SK-N-SH (cell line): ENCODE measurements at regions not wholly inside any gene's neighbourhood (a gene's known extent, or its start where the extent isn't known, plus 50 kb on each side); places are given as distances from the start of the nearest gene placed in this dataset.

ENCODE experiments used
- CTCF ChIA-PET: fragments of 300-600, 350-600 bp; formaldehyde crosslinking; extraction: SDS; loops from one replicate; lab custom pipeline; 2021; lab: Yijun Ruan, JAX
- POLR2A ChIA-PET: fragments of 350-600 bp; sonication (Branson Sonifier 250); formaldehyde crosslinking; extraction: SDS; loops from one replicate; lab custom pipeline; 2020; ENCODE audit warnings: antibody characterized with exemption, inconsistent platforms; lab: Yijun Ruan, JAX
- DNase-seq: peaks from one replicate; pipeline ENCODE4 v3.0.0; 2012
- H2AFZ ChIP-seq: fragments of 200-600 bp; sonication (generic); 2 replicates; pipeline ENCODE4 v1.8.1; 2016; ENCODE audit warnings: antibody characterized with exemption, mild to moderate bottlenecking, low read depth
- H3F3A ChIP-seq: fragments of 200-600 bp; sonication (generic); replicated peaks from 2 replicates; pipeline ENCODE3; 2016; ENCODE audit warnings: antibody characterized with exemption, mild to moderate bottlenecking; ENCODE audit not compliant: insufficient read depth
- H3K27ac ChIP-seq, 2 experiments: fragments of 200-500 bp in 1 of 2; fragments of 200-600 bp in 1 of 2; sonication (Bioruptor generic) in 1 of 2; sonication (generic), shearing (Covaris generic) in 1 of 2; 2 replicates each; pipeline versions ENCODE4 v1.5.1 to v1.6.1; 2014 to 2016; ENCODE audit warnings: low read depth in 2 of 2, inconsistent platforms in 1 of 2, low read length in 1 of 2, mild to moderate bottlenecking in 1 of 2, mixed read lengths in 1 of 2
- H3K27me3 ChIP-seq: fragments of 200-600 bp; sonication (generic), shearing (Covaris generic); 2 replicates; pipeline ENCODE4 v1.6.1; 2016; ENCODE audit warnings: mixed run types; ENCODE audit not compliant: insufficient read depth
- H3K36me3 ChIP-seq, 2 experiments: fragments of 200-500 bp in 1 of 2; fragments of 200-600 bp in 1 of 2; sonication (Bioruptor generic) in 1 of 2; sonication (generic) in 1 of 2; replicated peaks in 1 of 2; 2 replicates each; pipeline versions ENCODE3 to v1.5.1; 2014 to 2016; ENCODE audit warnings: low read length in 1 of 2, mild to moderate bottlenecking in 1 of 2; ENCODE audit not compliant: insufficient read depth in 2 of 2, control insufficient read depth in 1 of 2
- H3K4me1 ChIP-seq, 2 experiments: fragments of 200-500 bp in 1 of 2; fragments of 200-600 bp in 1 of 2; sonication (Bioruptor generic) in 1 of 2; sonication (generic), shearing (Covaris generic) in 1 of 2; 2 replicates each; pipeline versions ENCODE4 v1.5.1 to v1.6.1; 2014 to 2016; ENCODE audit warnings: low read depth in 1 of 2, low read length in 1 of 2, mixed run types in 1 of 2; ENCODE audit not compliant: insufficient read depth in 2 of 2, control insufficient read depth in 1 of 2
- H3K4me2 ChIP-seq: fragments of 200-600 bp; sonication (generic), shearing (Covaris generic); 2 replicates; pipeline ENCODE4 v1.6.1; 2017; ENCODE audit warnings: mixed run types
- H3K4me3 ChIP-seq, 2 experiments: fragments of 200-500 bp in 1 of 2; fragments of 200-600 bp in 1 of 2; sonication (Bioruptor generic) in 1 of 2; sonication (generic), shearing (Covaris generic) in 1 of 2; 2 replicates each; pipeline versions ENCODE4 v1.5.1 to v1.8.1; 2014 to 2016; ENCODE audit warnings: low read depth in 2 of 2, inconsistent platforms in 1 of 2, low read length in 1 of 2, mild to moderate bottlenecking in 1 of 2, mixed read lengths in 1 of 2, moderate library complexity in 1 of 2
- H3K79me2 ChIP-seq: fragments of 200-600 bp; sonication (generic); 2 replicates; pipeline ENCODE4 v1.8.1; 2017; ENCODE audit warnings: mild to moderate bottlenecking; ENCODE audit not compliant: insufficient read depth
- H3K9ac ChIP-seq: fragments of 200-600 bp; sonication (generic); 2 replicates; pipeline ENCODE4 v1.6.1; 2017; ENCODE audit warnings: mixed run types
- H3K9me2 ChIP-seq: fragments of 200-600 bp; sonication (generic); 2 replicates; pipeline ENCODE4 v1.6.1; 2017; ENCODE audit warnings: mixed run types
- H3K9me3 ChIP-seq: fragments of 200-600 bp; sonication (generic); 2 replicates; pipeline ENCODE4 v1.6.1; 2017; ENCODE audit warnings: mixed run types, mild to moderate bottlenecking, moderate library complexity
- H4K20me1 ChIP-seq: fragments of 200-600 bp; sonication (generic); 2 replicates; pipeline ENCODE4 v1.6.1; 2017; ENCODE audit warnings: mild to moderate bottlenecking, mixed run types; ENCODE audit not compliant: insufficient read depth
- CHD2 ChIP-seq: fragments of 150-350 bp; IDR thresholded peaks from 2 replicates; pipeline ENCODE4 v1.6.1; 2018; ENCODE audit warnings: low read length; ENCODE audit not compliant: partially characterized antibody
- CTCF ChIP-seq: fragments of 200-600 bp; sonication (generic); IDR thresholded peaks from 2 replicates; pipeline ENCODE4 v1.6.1; 2017; ENCODE audit warnings: antibody characterized with exemption, mild to moderate bottlenecking, moderate library complexity
- ELF1 ChIP-seq: IDR thresholded peaks from 2 replicates; pipeline ENCODE4 v1.4.0; 2012
- EZH2phosphoT487 ChIP-seq: fragments of 200-600 bp; sonication (generic); IDR thresholded peaks from 2 replicates; pipeline ENCODE4 v1.6.1; 2017; ENCODE audit warnings: low read depth, mixed run types, mild to moderate bottlenecking, antibody characterized with exemption, moderate library complexity, borderline replicate concordance
- FOSL2 ChIP-seq: IDR thresholded peaks from 2 replicates; pipeline ENCODE4 v1.4.0; 2012; ENCODE audit warnings: low read depth, mild to moderate bottlenecking, moderate library complexity, borderline replicate concordance
- FOXM1 ChIP-seq: IDR thresholded peaks from 2 replicates; pipeline ENCODE4 v1.4.0; 2012; ENCODE audit warnings: low read depth, mild to moderate bottlenecking
- GATA2 ChIP-seq: sonication (generic); formaldehyde crosslinking; IDR thresholded peaks from 2 replicates; pipeline ENCODE4 v1.5.0; 2020; ENCODE audit warnings: mild to moderate bottlenecking, missing genetic modification reagents
- IRF3 ChIP-seq: fragments of 150-350 bp; IDR thresholded peaks from 2 replicates; pipeline ENCODE4 v1.6.1; 2016; ENCODE audit warnings: mild to moderate bottlenecking, low read depth, low read length
- JUND ChIP-seq: IDR thresholded peaks from 2 replicates; pipeline ENCODE4 v1.4.0; 2012
- NFIC ChIP-seq: IDR thresholded peaks from 2 replicates; pipeline ENCODE4 v1.4.0; 2012; ENCODE audit warnings: borderline replicate concordance
- PBX3 ChIP-seq: IDR thresholded peaks from 2 replicates; pipeline ENCODE4; 2012
- RAD21 ChIP-seq: IDR thresholded peaks from 2 replicates; pipeline ENCODE4 v1.6.1; 2012; ENCODE audit warnings: mild to moderate bottlenecking, low read length
- RFX5 ChIP-seq: IDR thresholded peaks from 2 replicates; pipeline ENCODE4 v1.6.1; 2012; ENCODE audit warnings: mild to moderate bottlenecking, improper control_type of control experiment, low read length
- SMC3 ChIP-seq: IDR thresholded peaks from 2 replicates; pipeline ENCODE4 v1.6.1; 2012; ENCODE audit warnings: low read depth, low read length, improper control_type of control experiment
- TCF12 ChIP-seq: IDR thresholded peaks from 2 replicates; pipeline ENCODE4 v1.4.0; 2012
- USF1 ChIP-seq: IDR thresholded peaks from 2 replicates; pipeline ENCODE4 v1.4.0; 2012; ENCODE audit warnings: low read depth, borderline replicate concordance
- USF2 ChIP-seq: fragments of 150-350 bp; IDR thresholded peaks from 2 replicates; pipeline ENCODE4 v1.6.1; 2017; ENCODE audit warnings: antibody characterized with exemption, low read length, low read depth, borderline replicate concordance
- YY1 ChIP-seq: IDR thresholded peaks from 2 replicates; pipeline ENCODE4 v1.4.0; 2012; ENCODE audit warnings: low read depth, mild to moderate bottlenecking
- WGBS: methylation state at CpG from one replicate; pipeline ENCODE4 v1.1.6; 2017; ENCODE audit warnings: low lambda C conversion rate; 5-methylcytosine and 5-hydroxymethylcytosine counted together

GRCh38 chr4:24252121-24252520 lies 332.2 kb downstream of the DHX15 start:
- Histone ChIP-seq H2AFZ (no peak overlapping the region), H3K9me2 (no peaks in the 10 kb centered on the region), H3K27me3 (no peaks in the 10 kb centered on the region; the same call in 1 of the 2 replicates), H3K4me2 (no peak overlapping the region), H4K20me1 (no peaks in the 10 kb centered on the region), H3K79me2 (no peaks in the 10 kb centered on the region), H3K9me3 (no peaks in the 10 kb centered on the region), H3K9ac (no peak overlapping the region), H3K27ac (no peak overlapping the region), H3K36me3 (no peaks in the 10 kb centered on the region), H3K4me3 (no peak overlapping the region), H3F3A (no peaks in the 10 kb centered on the region), H3K4me1 (no peaks in the 10 kb centered on the region)
- ChIA-PET POLR2A (no interaction called here), CTCF (no interaction called here)
- WGBS: 3% methylated on average over 2 of the region's 2 CpGs
- no peak for DNase-seq
- no peak for TF ChIP-seq GATA2
- no peak for TF ChIP-seq IRF3
- TF ChIP-seq JUND: no peak
- no peak for TF ChIP-seq CHD2
- no peak for TF ChIP-seq SMC3
- no peak for TF ChIP-seq RFX5
- TF ChIP-seq RAD21: no peak
- no peak for TF ChIP-seq EZH2phosphoT487
- no peak for TF ChIP-seq FOSL2
- no peak for TF ChIP-seq USF1
- no peak for TF ChIP-seq TCF12
- TF ChIP-seq NFIC: no peak
- no peak for TF ChIP-seq YY1
- TF ChIP-seq, all 33 proteins: peak for 0

- Histone ChIP-seq H4K20me1 (no peaks in the 10 kb centered on the region), H2AFZ (no peak overlapping the region)
- no peak for TF ChIP-seq GATA2
- TF ChIP-seq, all 33 proteins: peak for 0
- no peak for DNase-seq
- no peaks in the 10 kb centered on the region; the same call in 1 of the 2 replicates for H3K27me3 ChIP-seq
- H3K4me1 ChIP-seq: no peaks in the 10 kb centered on the region
- no peak overlapping the region for H3K9ac ChIP-seq
- no peaks in the 10 kb centered on the region for H3K36me3 ChIP-seq
- H3F3A ChIP-seq: no peaks in the 10 kb centered on the region
- H3K9me2 ChIP-seq: no peaks in the 10 kb centered on the region
- no peak overlapping the region for H3K4me2 ChIP-seq
- H3K4me3 ChIP-seq: no peak overlapping the region
- POLR2A ChIA-PET: no interaction called here
- no peak overlapping the region for H3K27ac ChIP-seq
- CTCF ChIA-PET: no interaction called here
- no peaks in the 10 kb centered on the region for H3K79me2 ChIP-seq
- no peaks in the 10 kb centered on the region for H3K9me3 ChIP-seq
- 3% methylated on average over 2 of the region's 2 CpGs for WGBS
Observed at GRCh38 chr4:24251589-24251988, 332.8 kb downstream of the DHX15 start.

GRCh38 chr4:24249972-24250371 lies 334.4 kb downstream of the DHX15 start:
- Histone ChIP-seq H3F3A (no peaks in the 10 kb centered on the region), H3K36me3 (no peaks in the 10 kb centered on the region), H3K9me2 (no peaks in the 10 kb centered on the region), H4K20me1 (no peaks in the 10 kb centered on the region), H3K9me3 (no peaks in the 10 kb centered on the region), H3K27ac (no peak overlapping the region), H3K4me1 (no peaks in the 10 kb centered on the region), H3K4me2 (no peak overlapping the region), H3K4me3 (no peak overlapping the region), H2AFZ (no peak overlapping the region), H3K79me2 (no peaks in the 10 kb centered on the region), H3K27me3 (no peaks in the 10 kb centered on the region; the same call in 1 of the 2 replicates), H3K9ac (no peak overlapping the region)
- POLR2A ChIA-PET: no interaction called here
- WGBS: 2% methylated on average over 2 of the region's 5 CpGs
- no peak for DNase-seq
- TF ChIP-seq FOXM1 (no peak), PBX3 (no peak), CTCF (no peak), USF2 (no peak), GATA2 (no peak), ELF1 (no peak), EZH2phosphoT487 (no peak), NFIC (no peak)
- CTCF ChIA-PET: no interaction called here
